HL-60 (cell line): ENCODE measurements at regions not wholly inside any gene's neighbourhood (a gene's known extent, or its start where the extent isn't known, plus 50 kb on each side); places are given as distances from the start of the nearest gene placed in this dataset.

Experiments used
- DNase-seq, 2 experiments: peaks; one replicate each; pipeline ENCODE4 v3.0.0-alpha.2; 2010 to 2020; ENCODE audit warnings: low read depth in 1 of 2, low spot score in 1 of 2
- H3K27ac ChIP-seq: fragments of 250-450 bp; sonication (Bioruptor Pico); replicated peaks from 2 replicates; pipeline ENCODE4 v1.5.1; 2020; ENCODE audit warnings: mild to moderate bottlenecking, moderate library complexity
- H3K27me3 ChIP-seq: fragments of 250-450 bp; sonication (Bioruptor Pico); 2 replicates; pipeline ENCODE4 v1.5.1; 2021; ENCODE audit warnings: mild to moderate bottlenecking, moderate library complexity; ENCODE audit not compliant: insufficient read depth, poor library complexity, severe bottlenecking
- H3K4me3 ChIP-seq: replicated peaks from 2 replicates; pipeline ENCODE4 v1.5.1; 2011; ENCODE audit warnings: mild to moderate bottlenecking, control low read depth, low read length; ENCODE audit not compliant: insufficient read depth
- GABPA ChIP-seq: IDR thresholded peaks from 2 replicates; pipeline ENCODE4 v1.6.1; 2012; ENCODE audit warnings: low read depth
- POLR2AphosphoS5 ChIP-seq: IDR thresholded peaks from 2 replicates; pipeline ENCODE4 v1.6.1; 2012; ENCODE audit warnings: low read depth
- SPI1 ChIP-seq: IDR thresholded peaks from 2 replicates; pipeline ENCODE4 v1.6.1; 2012; ENCODE audit warnings: low read depth, mild to moderate bottlenecking, borderline replicate concordance
- TF ChIP-seq, protein P1 (sequence below): IDR thresholded peaks from 2 replicates; pipeline ENCODE4 v1.6.1; 2012; ENCODE audit warnings: low read depth; ENCODE audit not compliant: insufficient replicate concordance
- TF ChIP-seq, protein P2 (sequence below): IDR thresholded peaks from one replicate; pipeline ENCODE4 v1.5.1; 2011; ENCODE audit warnings: low read length, control low read depth, inconsistent platforms; ENCODE audit not compliant: insufficient read depth

DNA sequence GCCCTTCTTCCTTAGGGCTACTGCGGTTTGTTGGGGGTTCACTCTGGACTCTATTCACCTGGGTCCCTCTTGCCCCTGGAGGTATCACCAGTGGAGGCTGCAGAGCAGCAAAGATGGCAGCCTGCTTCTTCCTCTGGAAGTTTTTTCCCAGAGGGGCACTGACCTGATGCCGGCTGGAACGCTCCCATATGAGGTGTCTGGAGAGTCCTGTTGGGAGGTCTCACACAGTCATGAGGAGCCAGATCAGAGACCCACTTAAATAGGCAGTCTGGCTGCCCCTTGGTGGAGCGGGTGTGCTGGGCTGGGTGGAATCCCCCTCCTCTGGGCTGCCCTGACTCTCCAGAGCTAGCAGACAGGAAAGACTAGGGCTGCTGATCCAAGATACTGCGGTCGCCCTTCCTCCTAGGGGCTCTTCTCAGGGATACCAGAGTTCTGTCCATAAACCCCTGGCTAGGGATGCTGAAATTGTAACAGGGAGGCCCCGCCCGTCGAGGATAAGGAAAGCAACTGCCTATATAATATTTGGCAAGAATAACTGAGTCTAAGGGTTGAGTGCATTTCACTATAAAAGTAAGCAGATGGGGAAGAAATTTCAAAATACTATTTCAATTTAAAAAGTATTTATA lies 140.7 kb downstream of the NOL4 start:
- Histone ChIP-seq H3K4me3 (no peak overlapping the region), H3K27ac (no peak overlapping the region), H3K27me3 (no peaks in the 10 kb centered on the region)
- no peak for DNase-seq
- TF ChIP-seq, protein P1, sequence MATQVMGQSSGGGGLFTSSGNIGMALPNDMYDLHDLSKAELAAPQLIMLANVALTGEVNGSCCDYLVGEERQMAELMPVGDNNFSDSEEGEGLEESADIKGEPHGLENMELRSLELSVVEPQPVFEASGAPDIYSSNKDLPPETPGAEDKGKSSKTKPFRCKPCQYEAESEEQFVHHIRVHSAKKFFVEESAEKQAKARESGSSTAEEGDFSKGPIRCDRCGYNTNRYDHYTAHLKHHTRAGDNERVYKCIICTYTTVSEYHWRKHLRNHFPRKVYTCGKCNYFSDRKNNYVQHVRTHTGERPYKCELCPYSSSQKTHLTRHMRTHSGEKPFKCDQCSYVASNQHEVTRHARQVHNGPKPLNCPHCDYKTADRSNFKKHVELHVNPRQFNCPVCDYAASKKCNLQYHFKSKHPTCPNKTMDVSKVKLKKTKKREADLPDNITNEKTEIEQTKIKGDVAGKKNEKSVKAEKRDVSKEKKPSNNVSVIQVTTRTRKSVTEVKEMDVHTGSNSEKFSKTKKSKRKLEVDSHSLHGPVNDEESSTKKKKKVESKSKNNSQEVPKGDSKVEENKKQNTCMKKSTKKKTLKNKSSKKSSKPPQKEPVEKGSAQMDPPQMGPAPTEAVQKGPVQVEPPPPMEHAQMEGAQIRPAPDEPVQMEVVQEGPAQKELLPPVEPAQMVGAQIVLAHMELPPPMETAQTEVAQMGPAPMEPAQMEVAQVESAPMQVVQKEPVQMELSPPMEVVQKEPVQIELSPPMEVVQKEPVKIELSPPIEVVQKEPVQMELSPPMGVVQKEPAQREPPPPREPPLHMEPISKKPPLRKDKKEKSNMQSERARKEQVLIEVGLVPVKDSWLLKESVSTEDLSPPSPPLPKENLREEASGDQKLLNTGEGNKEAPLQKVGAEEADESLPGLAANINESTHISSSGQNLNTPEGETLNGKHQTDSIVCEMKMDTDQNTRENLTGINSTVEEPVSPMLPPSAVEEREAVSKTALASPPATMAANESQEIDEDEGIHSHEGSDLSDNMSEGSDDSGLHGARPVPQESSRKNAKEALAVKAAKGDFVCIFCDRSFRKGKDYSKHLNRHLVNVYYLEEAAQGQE = no peak
- TF ChIP-seq POLR2AphosphoS5 = no peak
- no peak for TF ChIP-seq SPI1
- TF ChIP-seq, protein P2, sequence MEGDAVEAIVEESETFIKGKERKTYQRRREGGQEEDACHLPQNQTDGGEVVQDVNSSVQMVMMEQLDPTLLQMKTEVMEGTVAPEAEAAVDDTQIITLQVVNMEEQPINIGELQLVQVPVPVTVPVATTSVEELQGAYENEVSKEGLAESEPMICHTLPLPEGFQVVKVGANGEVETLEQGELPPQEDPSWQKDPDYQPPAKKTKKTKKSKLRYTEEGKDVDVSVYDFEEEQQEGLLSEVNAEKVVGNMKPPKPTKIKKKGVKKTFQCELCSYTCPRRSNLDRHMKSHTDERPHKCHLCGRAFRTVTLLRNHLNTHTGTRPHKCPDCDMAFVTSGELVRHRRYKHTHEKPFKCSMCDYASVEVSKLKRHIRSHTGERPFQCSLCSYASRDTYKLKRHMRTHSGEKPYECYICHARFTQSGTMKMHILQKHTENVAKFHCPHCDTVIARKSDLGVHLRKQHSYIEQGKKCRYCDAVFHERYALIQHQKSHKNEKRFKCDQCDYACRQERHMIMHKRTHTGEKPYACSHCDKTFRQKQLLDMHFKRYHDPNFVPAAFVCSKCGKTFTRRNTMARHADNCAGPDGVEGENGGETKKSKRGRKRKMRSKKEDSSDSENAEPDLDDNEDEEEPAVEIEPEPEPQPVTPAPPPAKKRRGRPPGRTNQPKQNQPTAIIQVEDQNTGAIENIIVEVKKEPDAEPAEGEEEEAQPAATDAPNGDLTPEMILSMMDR = no peak
- no peak for TF ChIP-seq GABPA

DNA sequence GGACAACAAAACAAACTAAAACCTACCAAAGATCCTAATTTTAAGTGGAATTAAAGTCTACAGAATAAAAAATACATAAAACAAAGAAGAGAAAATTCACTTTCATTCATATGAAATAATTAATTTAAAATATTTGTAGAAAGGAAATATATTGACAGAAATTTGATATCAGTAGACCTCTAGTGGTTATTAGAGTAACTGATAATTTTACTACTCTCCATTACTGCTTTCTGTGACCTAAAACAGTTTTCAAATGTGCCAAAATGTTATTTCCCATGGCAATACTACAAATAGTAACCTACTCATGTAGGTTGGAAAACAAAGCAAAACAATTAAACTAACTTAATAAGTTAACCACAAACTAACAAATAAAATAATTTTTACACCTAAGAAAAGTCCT lies 147.1 kb downstream of the NOL4 start:
- no peak for TF ChIP-seq SPI1
- TF ChIP-seq, protein P1 = no peak
- no peak for TF ChIP-seq GABPA
- TF ChIP-seq, protein P2 = no peak
- TF ChIP-seq POLR2AphosphoS5 = no peak

DNA sequence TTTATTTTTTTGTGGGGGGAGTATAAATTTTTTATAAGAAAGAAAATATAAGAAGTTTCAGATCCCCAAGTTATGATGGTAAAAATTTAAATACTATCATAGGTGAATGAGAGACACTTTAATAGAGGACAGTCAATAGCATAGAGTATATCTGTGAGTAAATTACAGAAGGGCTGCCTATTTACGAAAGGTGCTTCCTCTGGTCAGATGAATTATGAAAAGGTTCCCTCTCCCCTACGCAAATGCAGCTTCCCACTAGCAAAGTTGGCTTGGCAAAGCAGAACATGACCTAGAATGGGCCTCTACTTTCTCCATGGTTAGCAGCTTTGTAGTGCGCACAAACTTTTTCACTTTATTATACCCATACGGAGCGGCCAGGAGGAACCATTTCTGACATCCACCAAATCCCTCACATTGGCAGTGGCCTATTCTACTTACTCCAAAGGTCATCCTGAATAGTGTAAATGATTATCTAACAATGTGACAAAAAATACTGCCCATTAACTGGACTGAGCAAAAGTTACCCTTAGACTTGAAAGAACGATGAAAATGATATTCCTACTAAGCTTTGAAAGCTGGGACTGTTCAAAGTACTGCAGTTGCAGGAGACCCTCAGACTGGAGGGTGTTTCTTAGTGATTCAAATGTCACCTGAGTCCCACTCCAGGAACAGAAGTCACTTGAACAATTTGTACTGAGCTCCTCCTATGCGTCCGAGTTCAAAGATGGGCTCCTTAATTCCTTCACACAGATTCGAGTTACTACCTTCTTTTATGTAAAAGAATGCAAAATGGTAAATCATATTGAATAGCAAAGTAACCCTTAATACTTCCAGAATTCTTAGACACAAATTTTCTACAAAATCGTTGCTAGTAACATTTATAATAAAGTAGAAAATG lies 148.5 kb downstream of the NOL4 start:
- TF ChIP-seq, protein P2 = no peak
- TF ChIP-seq SPI1 (no peak), GABPA (no peak), POLR2AphosphoS5 (no peak)
- TF ChIP-seq, protein P1 = no peak
- Histone ChIP-seq H3K27ac (no peak overlapping the region), H3K27me3 (no peaks in the 10 kb centered on the region), H3K4me3 (no peak overlapping the region)
- DNase-seq = no peak

More for the DNA sequence above, 147.1 kb downstream of the NOL4 start:
- H3K4me3 ChIP-seq = no peak overlapping the region
- H3K27me3 ChIP-seq = no peaks in the 10 kb centered on the region
- no peak for DNase-seq
- H3K27ac ChIP-seq = no peak overlapping the region
